SK-N-SH (cell line): ENCODE measurements at regions not wholly inside any gene's neighbourhood (a gene's known extent, or its start where the extent isn't known, plus 50 kb on each side); places are given as distances from the start of the nearest gene placed in this dataset.

Experiments
- CTCF ChIA-PET: fragments of 300-600, 350-600 bp; formaldehyde crosslinking; extraction: SDS; loops from one replicate; lab custom pipeline; 2021; lab: Yijun Ruan, JAX
- POLR2A ChIA-PET: fragments of 350-600 bp; sonication (Branson Sonifier 250); formaldehyde crosslinking; extraction: SDS; loops from one replicate; lab custom pipeline; 2020; ENCODE audit warnings: antibody characterized with exemption, inconsistent platforms; lab: Yijun Ruan, JAX
- DNase-seq: peaks from one replicate; pipeline ENCODE4 v3.0.0; 2012
- H2AFZ ChIP-seq: fragments of 200-600 bp; sonication (generic); 2 replicates; pipeline ENCODE4 v1.8.1; 2016; ENCODE audit warnings: antibody characterized with exemption, mild to moderate bottlenecking, low read depth
- H3F3A ChIP-seq: fragments of 200-600 bp; sonication (generic); replicated peaks from 2 replicates; pipeline ENCODE3; 2016; ENCODE audit warnings: antibody characterized with exemption, mild to moderate bottlenecking; ENCODE audit not compliant: insufficient read depth
- H3K27ac ChIP-seq, 2 experiments: fragments of 200-500 bp in 1 of 2; fragments of 200-600 bp in 1 of 2; sonication (Bioruptor generic) in 1 of 2; sonication (generic), shearing (Covaris generic) in 1 of 2; 2 replicates each; pipeline versions ENCODE4 v1.5.1 to v1.6.1; 2014 to 2016; ENCODE audit warnings: low read depth in 2 of 2, inconsistent platforms in 1 of 2, low read length in 1 of 2, mild to moderate bottlenecking in 1 of 2, mixed read lengths in 1 of 2
- H3K27me3 ChIP-seq: fragments of 200-600 bp; sonication (generic), shearing (Covaris generic); 2 replicates; pipeline ENCODE4 v1.6.1; 2016; ENCODE audit warnings: mixed run types; ENCODE audit not compliant: insufficient read depth
- H3K36me3 ChIP-seq, 2 experiments: fragments of 200-500 bp in 1 of 2; fragments of 200-600 bp in 1 of 2; sonication (Bioruptor generic) in 1 of 2; sonication (generic) in 1 of 2; replicated peaks in 1 of 2; 2 replicates each; pipeline versions ENCODE3 to v1.5.1; 2014 to 2016; ENCODE audit warnings: low read length in 1 of 2, mild to moderate bottlenecking in 1 of 2; ENCODE audit not compliant: insufficient read depth in 2 of 2, control insufficient read depth in 1 of 2
- H3K4me1 ChIP-seq, 2 experiments: fragments of 200-500 bp in 1 of 2; fragments of 200-600 bp in 1 of 2; sonication (Bioruptor generic) in 1 of 2; sonication (generic), shearing (Covaris generic) in 1 of 2; 2 replicates each; pipeline versions ENCODE4 v1.5.1 to v1.6.1; 2014 to 2016; ENCODE audit warnings: low read depth in 1 of 2, low read length in 1 of 2, mixed run types in 1 of 2; ENCODE audit not compliant: insufficient read depth in 2 of 2, control insufficient read depth in 1 of 2
- H3K4me2 ChIP-seq: fragments of 200-600 bp; sonication (generic), shearing (Covaris generic); 2 replicates; pipeline ENCODE4 v1.6.1; 2017; ENCODE audit warnings: mixed run types
- H3K4me3 ChIP-seq, 2 experiments: fragments of 200-500 bp in 1 of 2; fragments of 200-600 bp in 1 of 2; sonication (Bioruptor generic) in 1 of 2; sonication (generic), shearing (Covaris generic) in 1 of 2; 2 replicates each; pipeline versions ENCODE4 v1.5.1 to v1.8.1; 2014 to 2016; ENCODE audit warnings: low read depth in 2 of 2, inconsistent platforms in 1 of 2, low read length in 1 of 2, mild to moderate bottlenecking in 1 of 2, mixed read lengths in 1 of 2, moderate library complexity in 1 of 2
- H3K79me2 ChIP-seq: fragments of 200-600 bp; sonication (generic); 2 replicates; pipeline ENCODE4 v1.8.1; 2017; ENCODE audit warnings: mild to moderate bottlenecking; ENCODE audit not compliant: insufficient read depth
- H3K9ac ChIP-seq: fragments of 200-600 bp; sonication (generic); 2 replicates; pipeline ENCODE4 v1.6.1; 2017; ENCODE audit warnings: mixed run types
- H3K9me2 ChIP-seq: fragments of 200-600 bp; sonication (generic); 2 replicates; pipeline ENCODE4 v1.6.1; 2017; ENCODE audit warnings: mixed run types
- H3K9me3 ChIP-seq: fragments of 200-600 bp; sonication (generic); 2 replicates; pipeline ENCODE4 v1.6.1; 2017; ENCODE audit warnings: mixed run types, mild to moderate bottlenecking, moderate library complexity
- H4K20me1 ChIP-seq: fragments of 200-600 bp; sonication (generic); 2 replicates; pipeline ENCODE4 v1.6.1; 2017; ENCODE audit warnings: mild to moderate bottlenecking, mixed run types; ENCODE audit not compliant: insufficient read depth
- EZH2phosphoT487 ChIP-seq: fragments of 200-600 bp; sonication (generic); IDR thresholded peaks from 2 replicates; pipeline ENCODE4 v1.6.1; 2017; ENCODE audit warnings: low read depth, mixed run types, mild to moderate bottlenecking, antibody characterized with exemption, moderate library complexity, borderline replicate concordance
- FOSL2 ChIP-seq: IDR thresholded peaks from 2 replicates; pipeline ENCODE4 v1.4.0; 2012; ENCODE audit warnings: low read depth, mild to moderate bottlenecking, moderate library complexity, borderline replicate concordance
- FOXM1 ChIP-seq: IDR thresholded peaks from 2 replicates; pipeline ENCODE4 v1.4.0; 2012; ENCODE audit warnings: low read depth, mild to moderate bottlenecking
- GABPA ChIP-seq: IDR thresholded peaks from 2 replicates; pipeline ENCODE4 v1.4.0; 2012; ENCODE audit warnings: low read depth, mild to moderate bottlenecking
- GATA2 ChIP-seq: sonication (generic); formaldehyde crosslinking; IDR thresholded peaks from 2 replicates; pipeline ENCODE4 v1.5.0; 2020; ENCODE audit warnings: mild to moderate bottlenecking, missing genetic modification reagents
- IRF3 ChIP-seq: fragments of 150-350 bp; IDR thresholded peaks from 2 replicates; pipeline ENCODE4 v1.6.1; 2016; ENCODE audit warnings: mild to moderate bottlenecking, low read depth, low read length
- MEF2A ChIP-seq: IDR thresholded peaks from 2 replicates; pipeline ENCODE4 v1.4.0; 2012; ENCODE audit warnings: low read depth, borderline replicate concordance
- MXI1 ChIP-seq: IDR thresholded peaks from 2 replicates; pipeline ENCODE4 v1.6.1; 2012; ENCODE audit warnings: mild to moderate bottlenecking, low read depth, low read length, improper control_type of control experiment
- NFIC ChIP-seq: IDR thresholded peaks from 2 replicates; pipeline ENCODE4 v1.4.0; 2012; ENCODE audit warnings: borderline replicate concordance
- PBX3 ChIP-seq: IDR thresholded peaks from 2 replicates; pipeline ENCODE4; 2012
- SIN3A ChIP-seq: IDR thresholded peaks from 2 replicates; pipeline ENCODE4 v1.6.1; 2012; ENCODE audit warnings: low read depth, mild to moderate bottlenecking, low read length, moderate library complexity, borderline replicate concordance
- SMC3 ChIP-seq: IDR thresholded peaks from 2 replicates; pipeline ENCODE4 v1.6.1; 2012; ENCODE audit warnings: low read depth, low read length, improper control_type of control experiment
- TCF12 ChIP-seq: IDR thresholded peaks from 2 replicates; pipeline ENCODE4 v1.4.0; 2012
- TEAD4 ChIP-seq: IDR thresholded peaks from 2 replicates; pipeline ENCODE4 v1.4.0; 2012; ENCODE audit warnings: mild to moderate bottlenecking, borderline replicate concordance; ENCODE audit not compliant: insufficient read depth
- USF1 ChIP-seq: IDR thresholded peaks from 2 replicates; pipeline ENCODE4 v1.4.0; 2012; ENCODE audit warnings: low read depth, borderline replicate concordance
- USF2 ChIP-seq: fragments of 150-350 bp; IDR thresholded peaks from 2 replicates; pipeline ENCODE4 v1.6.1; 2017; ENCODE audit warnings: antibody characterized with exemption, low read length, low read depth, borderline replicate concordance
- YY1 ChIP-seq: IDR thresholded peaks from 2 replicates; pipeline ENCODE4 v1.4.0; 2012; ENCODE audit warnings: low read depth, mild to moderate bottlenecking
- TF ChIP-seq, protein P1 (sequence below): IDR thresholded peaks from 2 replicates; pipeline ENCODE4 v1.4.0; 2012; ENCODE audit warnings: low read depth, borderline replicate concordance
- TF ChIP-seq, protein P2 (sequence below): IDR thresholded peaks from 2 replicates; pipeline ENCODE4 v1.4.0; 2012; ENCODE audit warnings: low read depth
- TF ChIP-seq, protein P3 (sequence below): fragments of 200-600 bp; sonication (generic); IDR thresholded peaks from 2 replicates; pipeline ENCODE4 v1.6.1; 2017; ENCODE audit warnings: antibody characterized with exemption, mild to moderate bottlenecking, moderate library complexity

DNA sequence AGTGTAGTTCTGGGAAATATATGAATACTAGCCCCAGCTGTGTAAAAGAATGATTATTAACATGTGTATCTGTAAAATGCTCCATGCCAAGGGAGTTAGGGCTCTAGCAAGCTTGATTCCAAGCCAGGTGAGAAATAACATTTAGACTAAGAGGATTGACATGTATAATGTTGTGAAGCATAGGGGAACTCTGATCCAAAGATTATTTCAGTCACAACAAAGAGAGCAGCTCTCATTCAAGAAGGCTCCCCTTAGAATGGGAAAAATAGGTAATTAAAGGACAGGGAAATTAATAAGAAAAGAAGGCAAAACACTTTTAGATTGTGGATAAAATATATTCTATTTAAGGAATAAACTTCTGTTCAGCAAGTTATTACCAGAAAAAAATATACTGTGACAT lies 347.3 kb upstream of the CDH7 start:
- H3K4me2 ChIP-seq = no peak overlapping the region
- no peaks in the 10 kb centered on the region for H3F3A ChIP-seq
- no peaks in the 10 kb centered on the region for H3K9me3 ChIP-seq
- ChIA-PET POLR2A (no interaction called here), CTCF (no interaction called here)
- no peaks in the 10 kb centered on the region for H4K20me1 ChIP-seq
- no peak overlapping the region for H2AFZ ChIP-seq
- no peaks in the 10 kb centered on the region for H3K9me2 ChIP-seq
- no peak overlapping the region for H3K27ac ChIP-seq
- no peaks in the 10 kb centered on the region for H3K79me2 ChIP-seq
- no peaks in the 10 kb centered on the region for H3K4me1 ChIP-seq
- no peak overlapping the region for H3K9ac ChIP-seq
- no peak for TF ChIP-seq GATA2 (CRISPR knock-in tag)
- TF ChIP-seq FOXM1 = no peak
- no peak for TF ChIP-seq USF2
- TF ChIP-seq MEF2A = no peak
- no peak for TF ChIP-seq YY1
- TF ChIP-seq, protein P1, sequence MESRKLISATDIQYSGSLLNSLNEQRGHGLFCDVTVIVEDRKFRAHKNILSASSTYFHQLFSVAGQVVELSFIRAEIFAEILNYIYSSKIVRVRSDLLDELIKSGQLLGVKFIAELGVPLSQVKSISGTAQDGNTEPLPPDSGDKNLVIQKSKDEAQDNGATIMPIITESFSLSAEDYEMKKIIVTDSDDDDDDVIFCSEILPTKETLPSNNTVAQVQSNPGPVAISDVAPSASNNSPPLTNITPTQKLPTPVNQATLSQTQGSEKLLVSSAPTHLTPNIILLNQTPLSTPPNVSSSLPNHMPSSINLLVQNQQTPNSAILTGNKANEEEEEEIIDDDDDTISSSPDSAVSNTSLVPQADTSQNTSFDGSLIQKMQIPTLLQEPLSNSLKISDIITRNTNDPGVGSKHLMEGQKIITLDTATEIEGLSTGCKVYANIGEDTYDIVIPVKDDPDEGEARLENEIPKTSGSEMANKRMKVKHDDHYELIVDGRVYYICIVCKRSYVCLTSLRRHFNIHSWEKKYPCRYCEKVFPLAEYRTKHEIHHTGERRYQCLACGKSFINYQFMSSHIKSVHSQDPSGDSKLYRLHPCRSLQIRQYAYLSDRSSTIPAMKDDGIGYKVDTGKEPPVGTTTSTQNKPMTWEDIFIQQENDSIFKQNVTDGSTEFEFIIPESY = no peak
- TF ChIP-seq TCF12 = no peak
- TF ChIP-seq, protein P2, sequence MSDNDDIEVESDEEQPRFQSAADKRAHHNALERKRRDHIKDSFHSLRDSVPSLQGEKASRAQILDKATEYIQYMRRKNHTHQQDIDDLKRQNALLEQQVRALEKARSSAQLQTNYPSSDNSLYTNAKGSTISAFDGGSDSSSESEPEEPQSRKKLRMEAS = no peak
- no peak for TF ChIP-seq SIN3A
- TF ChIP-seq, protein P3, sequence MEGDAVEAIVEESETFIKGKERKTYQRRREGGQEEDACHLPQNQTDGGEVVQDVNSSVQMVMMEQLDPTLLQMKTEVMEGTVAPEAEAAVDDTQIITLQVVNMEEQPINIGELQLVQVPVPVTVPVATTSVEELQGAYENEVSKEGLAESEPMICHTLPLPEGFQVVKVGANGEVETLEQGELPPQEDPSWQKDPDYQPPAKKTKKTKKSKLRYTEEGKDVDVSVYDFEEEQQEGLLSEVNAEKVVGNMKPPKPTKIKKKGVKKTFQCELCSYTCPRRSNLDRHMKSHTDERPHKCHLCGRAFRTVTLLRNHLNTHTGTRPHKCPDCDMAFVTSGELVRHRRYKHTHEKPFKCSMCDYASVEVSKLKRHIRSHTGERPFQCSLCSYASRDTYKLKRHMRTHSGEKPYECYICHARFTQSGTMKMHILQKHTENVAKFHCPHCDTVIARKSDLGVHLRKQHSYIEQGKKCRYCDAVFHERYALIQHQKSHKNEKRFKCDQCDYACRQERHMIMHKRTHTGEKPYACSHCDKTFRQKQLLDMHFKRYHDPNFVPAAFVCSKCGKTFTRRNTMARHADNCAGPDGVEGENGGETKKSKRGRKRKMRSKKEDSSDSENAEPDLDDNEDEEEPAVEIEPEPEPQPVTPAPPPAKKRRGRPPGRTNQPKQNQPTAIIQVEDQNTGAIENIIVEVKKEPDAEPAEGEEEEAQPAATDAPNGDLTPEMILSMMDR = no peak
- TF ChIP-seq EZH2phosphoT487 = no peak
- TF ChIP-seq IRF3 = no peak
- no peak for TF ChIP-seq PBX3
- no peak for TF ChIP-seq MXI1
- no peak for TF ChIP-seq SMC3
- no peak for TF ChIP-seq TEAD4
- no peak for TF ChIP-seq NFIC
- no peak for TF ChIP-seq FOSL2
- TF ChIP-seq USF1 = no peak
- no peak for TF ChIP-seq GABPA
- no peak for DNase-seq
- H3K36me3 ChIP-seq = no peaks in the 10 kb centered on the region
- no peaks in the 10 kb centered on the region for H3K27me3 ChIP-seq
- H3K4me3 ChIP-seq = no peak overlapping the region
